ENCODE measurements at regions not wholly inside any gene's neighbourhood (a gene's known extent, or its start where the extent isn't known, plus 50 kb on each side); places are given as distances from the start of the nearest gene placed in this dataset.

DNA sequence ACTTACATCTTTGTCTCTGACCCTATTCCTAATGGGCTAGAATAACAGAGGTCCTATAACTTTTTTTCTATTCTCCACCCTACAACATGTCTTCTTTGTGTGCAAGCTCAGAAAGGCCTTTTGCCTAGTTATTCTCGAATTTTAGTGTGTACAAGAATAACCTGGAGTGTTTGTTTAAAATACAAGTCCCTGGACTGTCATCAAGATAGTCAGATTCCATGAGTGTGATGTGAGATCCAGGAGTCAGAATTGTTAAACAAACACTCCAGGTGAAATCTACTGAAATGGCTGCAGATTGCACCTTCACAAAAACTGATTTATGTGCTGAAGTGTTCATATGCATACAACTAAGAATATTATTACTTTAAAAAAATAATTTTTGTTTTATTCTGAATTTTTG, 114.4 kb upstream of the DIO2 start:
- Histone ChIP-seq H3K4me3 (ENCODE audit: low read depth in 1 of 3, low read length in 3 of 3) (no peak overlapping the region), H3K9me3 (ENCODE audit: control insufficient read depth in 2 of 2, insufficient read depth in 1 of 2, low read depth in 1 of 2, low read length in 1 of 2) (no peaks in the 10 kb centered on the region), H3K27me3 (ENCODE audit: control insufficient read depth in 3 of 3, insufficient read depth in 3 of 3, low read length in 3 of 3) (no peaks in the 10 kb centered on the region), H3K36me3 (ENCODE audit: control insufficient read depth in 3 of 3, insufficient read depth in 2 of 3, low read depth in 1 of 3, low read length in 3 of 3) (no peaks in the 10 kb centered on the region), H3K4me1 (ENCODE audit: control insufficient read depth in 3 of 3, insufficient read depth in 2 of 3, low read depth in 1 of 3, low read length in 2 of 3) (no peaks in the 10 kb centered on the region), H3K27ac (ENCODE audit: low read depth in 1 of 3, low read length in 2 of 3) (no peak overlapping the region)
- DNase-seq (no peak), FAIRE-seq (no peak)
- WGBS, 3 donors, result 12 to 33% (median 12%) methylated on average over 1 of the region's 1 CpG

DNA sequence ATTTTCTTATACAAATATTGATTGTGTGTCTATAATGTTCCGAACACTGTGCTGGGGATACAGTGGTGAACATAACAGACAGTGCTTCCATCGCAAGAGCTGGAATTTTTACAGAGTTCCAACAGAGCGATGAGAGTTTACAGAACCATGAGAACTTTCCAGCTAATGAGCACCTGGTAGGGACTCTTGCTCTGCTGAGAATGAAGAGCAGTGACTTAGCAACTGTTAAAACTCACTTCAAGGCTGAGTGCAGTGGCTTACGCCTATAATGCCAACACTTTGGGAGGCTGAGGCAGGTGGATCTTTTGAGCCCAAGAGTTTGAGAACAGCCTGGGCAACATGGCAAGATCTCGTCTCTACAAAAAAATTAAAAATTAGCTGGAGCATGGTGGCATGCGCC, 113.8 kb upstream of the DIO2 start:
- H3K27me3 ChIP-seq (ENCODE audit: control insufficient read depth in 3 of 3, insufficient read depth in 3 of 3, low read length in 3 of 3), result no peaks in the 10 kb centered on the region
- H3K9me3 ChIP-seq (ENCODE audit: control insufficient read depth in 2 of 2, insufficient read depth in 1 of 2, low read depth in 1 of 2, low read length in 1 of 2), result no peaks in the 10 kb centered on the region
- DNase-seq, result no peak
- FAIRE-seq, result no peak
- no peaks in the 10 kb centered on the region for H3K36me3 ChIP-seq (ENCODE audit: control insufficient read depth in 3 of 3, insufficient read depth in 2 of 3, low read depth in 1 of 3, low read length in 3 of 3)
- 72 to 87% (median 73%) methylated on average over 6 of the region's 6 CpGs for WGBS, 3 donors
- H3K27ac ChIP-seq (ENCODE audit: low read depth in 1 of 3, low read length in 2 of 3), result no peak overlapping the region
- H3K4me1 ChIP-seq (ENCODE audit: control insufficient read depth in 3 of 3, insufficient read depth in 2 of 3, low read depth in 1 of 3, low read length in 2 of 3), result no peaks in the 10 kb centered on the region
- no peak overlapping the region for H3K4me3 ChIP-seq (ENCODE audit: low read depth in 1 of 3, low read length in 3 of 3)

DNA sequence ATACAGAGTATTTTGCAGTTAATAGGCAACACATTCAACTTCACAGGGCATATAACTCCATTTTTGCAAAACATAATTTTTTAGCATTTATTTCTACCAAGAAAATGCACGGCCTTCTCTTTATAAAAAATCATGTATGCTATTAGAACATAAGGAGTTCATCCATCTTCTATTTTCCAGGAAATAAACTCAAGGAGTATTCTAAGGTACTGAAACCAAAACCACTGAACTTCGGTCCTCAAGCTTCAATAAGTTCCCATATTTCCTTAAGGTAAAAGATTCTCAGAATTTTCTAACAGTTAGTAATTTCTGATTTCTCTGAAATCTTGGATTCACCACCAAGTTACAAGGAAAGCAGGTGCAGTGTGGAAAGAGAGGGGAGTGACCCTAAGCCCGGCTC, 113.3 kb upstream of the DIO2 start:
- H3K27me3 ChIP-seq (ENCODE audit: control insufficient read depth in 3 of 3, insufficient read depth in 3 of 3, low read length in 3 of 3), result no peaks in the 10 kb centered on the region
- DNase-seq (no peak), FAIRE-seq (no peak)
- H3K4me3 ChIP-seq (ENCODE audit: low read depth in 1 of 3, low read length in 3 of 3), result no peak overlapping the region
- no peaks in the 10 kb centered on the region for H3K4me1 ChIP-seq (ENCODE audit: control insufficient read depth in 3 of 3, insufficient read depth in 2 of 3, low read depth in 1 of 3, low read length in 2 of 3)
- no peaks in the 10 kb centered on the region for H3K36me3 ChIP-seq (ENCODE audit: control insufficient read depth in 3 of 3, insufficient read depth in 2 of 3, low read depth in 1 of 3, low read length in 3 of 3)
- 42 to 67% (median 48%) methylated on average over 3 of the region's 3 CpGs for WGBS, 3 donors
- H3K9me3 ChIP-seq (ENCODE audit: control insufficient read depth in 2 of 2, insufficient read depth in 1 of 2, low read depth in 1 of 2, low read length in 1 of 2), result no peaks in the 10 kb centered on the region
- no peak overlapping the region for H3K27ac ChIP-seq (ENCODE audit: low read depth in 1 of 3, low read length in 2 of 3)

DNA sequence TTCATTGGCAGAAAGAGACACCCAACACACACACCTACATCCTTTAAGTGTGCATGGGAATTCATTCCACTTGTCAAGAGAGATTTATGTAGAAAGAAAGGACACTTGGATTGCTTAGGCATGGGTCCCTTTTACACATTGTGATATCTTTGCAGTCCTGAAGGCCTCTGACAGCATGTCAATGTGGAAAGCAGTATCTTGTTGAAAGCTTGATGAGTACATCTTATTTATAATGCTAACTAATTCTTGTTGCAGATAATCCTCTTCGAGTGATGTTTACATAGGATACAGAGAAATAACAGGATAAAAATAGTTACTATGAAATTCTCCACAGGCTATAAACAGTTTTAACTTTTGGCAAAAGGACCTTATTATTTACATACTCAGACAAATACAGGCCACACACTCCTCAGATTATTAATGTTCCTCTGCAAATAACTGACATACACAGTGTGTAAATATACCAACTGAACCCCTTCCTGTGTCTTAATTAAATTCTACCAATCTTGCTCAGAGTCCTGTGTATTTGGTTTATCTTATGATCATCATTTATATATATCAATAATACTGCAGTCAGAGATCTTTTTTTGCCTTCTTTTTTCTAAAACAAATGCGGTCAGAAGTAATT, 111.8 kb upstream of the DIO2 start:
- Histone ChIP-seq H3K4me3 (ENCODE audit: low read depth in 1 of 3, low read length in 3 of 3) (no peak overlapping the region), H3K27me3 (ENCODE audit: control insufficient read depth in 3 of 3, insufficient read depth in 3 of 3, low read length in 3 of 3) (no peaks in the 10 kb centered on the region), H3K9me3 (ENCODE audit: control insufficient read depth in 2 of 2, insufficient read depth in 1 of 2, low read depth in 1 of 2, low read length in 1 of 2) (no peaks in the 10 kb centered on the region), H3K4me1 (ENCODE audit: control insufficient read depth in 3 of 3, insufficient read depth in 2 of 3, low read depth in 1 of 3, low read length in 2 of 3) (no peaks in the 10 kb centered on the region), H3K27ac (ENCODE audit: low read depth in 1 of 3, low read length in 2 of 3) (no peak overlapping the region), H3K36me3 (ENCODE audit: control insufficient read depth in 3 of 3, insufficient read depth in 2 of 3, low read depth in 1 of 3, low read length in 3 of 3) (no peaks in the 10 kb centered on the region)
- no peak for DNase-seq
- WGBS, 3 donors, result 42 to 63% (median 55%) methylated on average over 2 of the region's 2 CpGs
- FAIRE-seq, result no peak

DNA sequence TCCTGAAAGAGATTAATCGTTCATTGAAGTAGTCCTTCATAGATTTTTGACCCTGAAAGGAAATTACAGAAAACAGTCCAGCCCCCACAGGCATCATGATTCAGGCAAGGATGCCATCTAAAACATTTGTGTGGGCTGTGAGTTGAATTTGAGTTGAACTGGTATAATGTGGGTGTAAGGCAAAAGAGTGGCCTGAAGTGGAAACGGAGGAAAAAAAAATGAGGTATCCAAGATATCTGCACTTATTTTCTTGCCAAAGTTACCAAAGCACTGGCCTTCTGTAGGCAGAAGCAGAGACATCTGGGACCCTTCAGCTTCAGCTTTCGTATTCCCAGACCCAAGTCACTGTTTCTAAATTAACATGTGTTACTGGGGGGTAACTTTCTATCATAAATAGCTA, 105.1 kb upstream of the DIO2 start:
- Histone ChIP-seq H3K9me3 (ENCODE audit: control insufficient read depth in 2 of 2, insufficient read depth in 1 of 2, low read depth in 1 of 2, low read length in 1 of 2) (no peaks in the 10 kb centered on the region), H3K27ac (ENCODE audit: low read depth in 1 of 3, low read length in 2 of 3) (no peak overlapping the region), H3K4me3 (ENCODE audit: low read depth in 1 of 3, low read length in 3 of 3) (no peak overlapping the region), H3K36me3 (ENCODE audit: control insufficient read depth in 3 of 3, insufficient read depth in 2 of 3, low read depth in 1 of 3, low read length in 3 of 3) (no peaks in the 10 kb centered on the region), H3K4me1 (ENCODE audit: control insufficient read depth in 3 of 3, insufficient read depth in 2 of 3, low read depth in 1 of 3, low read length in 2 of 3) (no peaks in the 10 kb centered on the region), H3K27me3 (ENCODE audit: control insufficient read depth in 3 of 3, insufficient read depth in 3 of 3, low read length in 3 of 3) (no peaks in the 10 kb centered on the region)
- FAIRE-seq (no peak), DNase-seq (no peak)
- 53 to 73% (median 68%) methylated on average over 3 of the region's 3 CpGs for WGBS, 3 donors

DNA sequence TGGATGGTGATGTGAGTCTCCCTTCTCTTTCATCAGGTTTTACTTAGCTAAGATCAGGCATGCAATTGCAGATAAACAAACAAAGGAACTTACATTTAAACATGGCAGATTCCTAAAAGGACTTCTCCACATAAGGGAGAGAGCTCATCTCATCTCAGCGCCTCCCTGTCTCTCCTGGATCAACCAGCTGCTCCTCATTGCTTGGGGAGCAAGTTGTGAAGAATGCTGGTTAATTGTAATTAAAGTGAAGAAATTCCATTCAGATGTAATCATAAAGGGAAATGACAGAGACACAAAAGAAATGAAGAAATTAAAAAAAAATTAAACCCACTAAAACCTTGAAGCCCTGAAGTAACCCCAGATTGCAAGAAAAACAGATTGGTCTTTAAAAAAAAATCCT, 104.4 kb upstream of the DIO2 start:
- Histone ChIP-seq H3K4me3 (ENCODE audit: low read depth in 1 of 3, low read length in 3 of 3) (no peak overlapping the region), H3K36me3 (ENCODE audit: control insufficient read depth in 3 of 3, insufficient read depth in 2 of 3, low read depth in 1 of 3, low read length in 3 of 3) (no peaks in the 10 kb centered on the region), H3K27me3 (ENCODE audit: control insufficient read depth in 3 of 3, insufficient read depth in 3 of 3, low read length in 3 of 3) (no peaks in the 10 kb centered on the region), H3K9me3 (ENCODE audit: control insufficient read depth in 2 of 2, insufficient read depth in 1 of 2, low read depth in 1 of 2, low read length in 1 of 2) (no peaks in the 10 kb centered on the region), H3K4me1 (ENCODE audit: control insufficient read depth in 3 of 3, insufficient read depth in 2 of 3, low read depth in 1 of 3, low read length in 2 of 3) (no peaks in the 10 kb centered on the region), H3K27ac (ENCODE audit: low read depth in 1 of 3, low read length in 2 of 3) (no peak overlapping the region)
- WGBS, 3 donors, result 64 to 71% (median 71%) methylated on average over 1 of the region's 1 CpG
- FAIRE-seq (no peak), DNase-seq (no peak)

DNA sequence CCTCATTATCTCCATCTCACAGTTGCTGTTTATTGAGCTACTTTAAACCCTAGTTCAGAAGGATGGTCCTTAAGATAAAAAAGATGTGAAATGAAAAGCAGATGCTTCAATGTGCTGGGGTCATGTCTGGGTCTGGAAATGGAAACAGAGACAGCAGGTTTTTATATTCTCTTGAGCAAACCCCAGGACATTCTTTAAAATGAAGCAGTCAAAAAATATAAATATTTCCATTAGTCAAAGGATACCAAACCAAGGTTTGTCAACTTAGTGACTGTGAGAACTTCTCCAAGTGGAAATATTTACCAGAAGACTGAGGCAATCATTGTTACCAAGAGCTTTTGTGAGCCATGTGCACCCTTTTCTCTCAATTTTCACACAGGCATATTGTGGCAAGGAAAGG, 102.5 kb upstream of the DIO2 start:
- H3K4me3 ChIP-seq (ENCODE audit: low read depth in 1 of 3, low read length in 3 of 3), result no peak overlapping the region
- FAIRE-seq, result no peak

DNA sequence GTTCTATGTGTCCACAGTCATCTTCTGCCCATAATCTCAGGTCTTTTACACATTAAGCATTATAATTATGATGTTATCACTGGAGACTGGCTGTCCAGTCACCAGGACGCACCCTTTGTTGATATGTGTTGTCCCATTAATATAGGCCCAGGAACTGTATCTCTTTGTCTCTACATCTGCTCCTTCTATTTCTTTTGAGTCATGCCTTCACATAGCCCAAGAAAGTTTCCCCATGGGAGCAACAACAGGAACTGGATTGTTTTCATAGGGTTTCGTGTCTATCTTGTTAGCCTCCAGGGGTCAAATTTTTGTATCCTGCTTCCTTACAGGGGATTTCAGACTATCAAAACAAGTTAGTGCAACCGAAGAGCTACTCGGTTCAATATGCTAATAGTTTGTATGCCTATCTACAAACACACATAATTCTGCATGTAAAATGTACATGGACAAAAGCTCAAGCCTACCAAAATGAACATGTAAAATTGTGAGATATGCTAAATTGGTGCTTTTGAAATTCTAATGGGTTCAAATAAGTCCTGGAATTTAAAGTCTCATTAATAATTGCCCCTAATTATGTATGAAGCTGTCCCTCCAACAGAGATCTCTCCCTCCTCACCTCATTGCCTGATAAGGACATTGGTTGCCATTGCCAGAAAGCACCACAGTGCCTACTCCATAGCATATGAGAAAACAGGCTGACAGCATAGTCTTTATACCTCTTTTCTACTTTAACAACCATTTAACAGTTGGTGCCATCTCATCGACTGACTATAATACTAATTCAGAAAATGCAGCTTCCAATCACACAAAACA, 99.8 kb upstream of the DIO2 start:
- no peak overlapping the region for H3K27ac ChIP-seq (ENCODE audit: low read depth in 1 of 3, low read length in 2 of 3)
- FAIRE-seq (no peak), DNase-seq (no peak)
- H3K27me3 ChIP-seq (ENCODE audit: control insufficient read depth in 3 of 3, insufficient read depth in 3 of 3, low read length in 3 of 3), result no peaks in the 10 kb centered on the region
- WGBS, 3 donors, result 73 to 83% (median 73%) methylated on average over 5 of the region's 5 CpGs
- H3K4me3 ChIP-seq (ENCODE audit: low read depth in 1 of 3, low read length in 3 of 3), result no peak overlapping the region
- no peaks in the 10 kb centered on the region for H3K36me3 ChIP-seq (ENCODE audit: control insufficient read depth in 3 of 3, insufficient read depth in 2 of 3, low read depth in 1 of 3, low read length in 3 of 3)
- H3K4me1 ChIP-seq (ENCODE audit: control insufficient read depth in 3 of 3, insufficient read depth in 2 of 3, low read depth in 1 of 3, low read length in 2 of 3), result no peaks in the 10 kb centered on the region
- no peaks in the 10 kb centered on the region for H3K9me3 ChIP-seq (ENCODE audit: control insufficient read depth in 2 of 2, insufficient read depth in 1 of 2, low read depth in 1 of 2, low read length in 1 of 2)

More for the DNA sequence above, 102.5 kb upstream of the DIO2 start:
- no peaks in the 10 kb centered on the region for H3K27me3 ChIP-seq (ENCODE audit: control insufficient read depth in 3 of 3, insufficient read depth in 3 of 3, low read length in 3 of 3)
- no peaks in the 10 kb centered on the region for H3K36me3 ChIP-seq (ENCODE audit: control insufficient read depth in 3 of 3, insufficient read depth in 2 of 3, low read depth in 1 of 3, low read length in 3 of 3)
- no peaks in the 10 kb centered on the region for H3K4me1 ChIP-seq (ENCODE audit: control insufficient read depth in 3 of 3, insufficient read depth in 2 of 3, low read depth in 1 of 3, low read length in 2 of 3)
- H3K27ac ChIP-seq (ENCODE audit: low read depth in 1 of 3, low read length in 2 of 3), result no peak overlapping the region
- no peak for DNase-seq
- no peaks in the 10 kb centered on the region for H3K9me3 ChIP-seq (ENCODE audit: control insufficient read depth in 2 of 2, insufficient read depth in 1 of 2, low read depth in 1 of 2, low read length in 1 of 2)
